SU-DHL-6 (cell line): ENCODE measurements at regions not wholly inside any gene's neighbourhood (a gene's known extent, or its start where the extent isn't known, plus 50 kb on each side); places are given as distances from the start of the nearest gene placed in this dataset.

Experiments used
- EZH2phosphoT487 ChIP-seq: fragments of 200-600 bp; sonication (generic), shearing (Covaris generic); conservative IDR thresholded peaks from 2 replicates; pipeline ENCODE4 v1.6.1; 2018; ENCODE audit warnings: mild to moderate bottlenecking, antibody characterized with exemption, low read length, moderate library complexity, mixed read lengths
- TF ChIP-seq, protein P1 (sequence below): fragments of 200-600 bp; sonication (generic); IDR thresholded peaks from one replicate; pipeline ENCODE4 v1.5.1; 2017; ENCODE audit warnings: antibody characterized with exemption, mild to moderate bottlenecking, low read length, moderate library complexity; ENCODE audit not compliant: insufficient read depth, poor library complexity, severe bottlenecking

DNA sequence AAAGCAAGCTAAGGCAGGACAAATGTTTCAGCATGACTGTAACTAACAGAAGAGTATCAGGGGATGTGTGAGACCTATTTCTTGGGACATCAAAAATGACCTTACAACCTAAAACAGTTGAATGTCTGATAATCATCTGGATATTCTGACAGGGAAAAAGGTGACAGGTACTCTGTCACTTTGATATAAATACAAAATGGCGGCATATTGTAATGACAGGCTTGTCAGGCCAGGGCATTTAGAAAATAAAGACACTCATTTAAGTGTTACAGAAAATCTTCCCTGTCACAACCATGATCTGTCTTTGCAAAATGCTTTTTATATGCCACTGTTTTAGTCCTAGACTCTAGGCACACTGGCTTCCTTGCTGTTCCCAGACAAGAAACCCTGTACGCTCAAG, 1033.3 kb upstream of the FLRT2 start:
- TF ChIP-seq, protein P1, sequence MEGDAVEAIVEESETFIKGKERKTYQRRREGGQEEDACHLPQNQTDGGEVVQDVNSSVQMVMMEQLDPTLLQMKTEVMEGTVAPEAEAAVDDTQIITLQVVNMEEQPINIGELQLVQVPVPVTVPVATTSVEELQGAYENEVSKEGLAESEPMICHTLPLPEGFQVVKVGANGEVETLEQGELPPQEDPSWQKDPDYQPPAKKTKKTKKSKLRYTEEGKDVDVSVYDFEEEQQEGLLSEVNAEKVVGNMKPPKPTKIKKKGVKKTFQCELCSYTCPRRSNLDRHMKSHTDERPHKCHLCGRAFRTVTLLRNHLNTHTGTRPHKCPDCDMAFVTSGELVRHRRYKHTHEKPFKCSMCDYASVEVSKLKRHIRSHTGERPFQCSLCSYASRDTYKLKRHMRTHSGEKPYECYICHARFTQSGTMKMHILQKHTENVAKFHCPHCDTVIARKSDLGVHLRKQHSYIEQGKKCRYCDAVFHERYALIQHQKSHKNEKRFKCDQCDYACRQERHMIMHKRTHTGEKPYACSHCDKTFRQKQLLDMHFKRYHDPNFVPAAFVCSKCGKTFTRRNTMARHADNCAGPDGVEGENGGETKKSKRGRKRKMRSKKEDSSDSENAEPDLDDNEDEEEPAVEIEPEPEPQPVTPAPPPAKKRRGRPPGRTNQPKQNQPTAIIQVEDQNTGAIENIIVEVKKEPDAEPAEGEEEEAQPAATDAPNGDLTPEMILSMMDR: no peak
- TF ChIP-seq EZH2phosphoT487: no peak
